Vagina (tissue), 2 donors: ENCODE measurements at regions not wholly inside any gene's neighbourhood (a gene's known extent, or its start where the extent isn't known, plus 50 kb on each side); places are given as distances from the start of the nearest gene placed in this dataset.

Experiments used
- CTCF ChIP-seq, 3 experiments: fragments of 450-650 bp in 2 of 3; fragments of 200-600 bp in 1 of 3; sonication (generic) in 1 of 3; IDR thresholded peaks; one replicate each; pipeline ENCODE4 v1.5.1; 2017 to 2019; ENCODE audit warnings: antibody characterized with exemption in 3 of 3, mild to moderate bottlenecking in 2 of 3, moderate library complexity in 2 of 3
- POLR2A ChIP-seq, 2 donors: fragments of 450-650 bp; IDR thresholded peaks; one replicate each; pipeline ENCODE4 v1.6.1; 2017; ENCODE audit warnings: antibody characterized with exemption in 2 of 2, mild to moderate bottlenecking in 2 of 2, moderate library complexity in 2 of 2
- POLR2AphosphoS5 ChIP-seq, 2 donors: sonication (generic); formaldehyde crosslinking; IDR thresholded peaks; one replicate each; pipeline ENCODE4 v1.9.0; 2017; ENCODE audit warnings: antibody characterized with exemption in 2 of 2, mild to moderate bottlenecking in 2 of 2, low read depth in 1 of 2; ENCODE audit not compliant: insufficient read depth in 1 of 2

- TF ChIP-seq CTCF (IDR thresholded peaks at IDR 0.05) = no peak
- TF ChIP-seq POLR2A (IDR thresholded peaks at IDR 0.05) = no peak
- TF ChIP-seq POLR2AphosphoS5 (IDR thresholded peaks at IDR 0.05; ENCODE audit: insufficient read depth in 1 of 2, low read depth in 1 of 2) = no peak
These were observed 204.7 kb upstream of the ZNF608 start for GRCh38 chr5:124951105-124951504.
